ENCODE measurements at regions not wholly inside any gene's neighbourhood (a gene's known extent, or its start where the extent isn't known, plus 50 kb on each side); places are given as distances from the start of the nearest gene placed in this dataset.

GRCh38 chr12:38016602-38017001, 300.0 kb upstream of the ALG10B start:
- Mint-ChIP-seq H3K27ac (no peak overlapping the region), H3K27me3 (ENCODE audit: insufficient read depth) (no peaks in the 10 kb centered on the region), H3K4me1 (ENCODE audit: low read depth) (no peaks in the 10 kb centered on the region), H3K4me3 (no peak overlapping the region), H3K9me3 (peaks cover 25% of the 10 kb centered on the region), H3K36me3 (ENCODE audit: low read depth) (no peaks in the 10 kb centered on the region)
- DNase-seq (ENCODE audit: low spot score) = no peak
- intact Hi-C loops (cut with micrococcal nuclease) = no loop called here

DNA sequence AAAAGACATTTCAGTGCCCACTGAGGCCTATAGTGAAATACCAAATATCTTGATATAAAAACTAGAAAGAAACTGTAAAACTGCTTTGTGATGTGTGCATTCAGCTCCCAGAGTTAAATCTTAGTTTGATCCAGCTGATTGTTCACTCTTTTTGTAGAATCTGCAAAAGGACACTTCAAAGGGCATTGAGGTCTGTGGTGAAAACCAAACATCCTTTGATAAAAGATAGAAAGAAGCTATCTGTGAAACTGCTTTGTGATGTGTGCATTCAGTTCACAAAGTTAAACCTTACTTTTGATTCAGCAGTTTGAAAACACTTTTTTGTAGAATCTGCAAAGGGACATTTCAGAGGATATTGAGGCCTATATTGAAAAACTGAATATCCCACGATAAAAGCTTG, 290.7 kb upstream of the ALG10B start:
- peaks cover 28% of the 10 kb centered on the region for H3K9me3 Mint-ChIP-seq
- no peak for DNase-seq (ENCODE audit: low spot score)
- H3K4me1 Mint-ChIP-seq (ENCODE audit: low read depth) = no peaks in the 10 kb centered on the region
- H3K4me3 Mint-ChIP-seq = no peak overlapping the region
- H3K27me3 Mint-ChIP-seq (ENCODE audit: insufficient read depth) = no peaks in the 10 kb centered on the region
- intact Hi-C loops (cut with micrococcal nuclease) = no loop called here
- no peak overlapping the region for H3K27ac Mint-ChIP-seq
- H3K36me3 Mint-ChIP-seq (ENCODE audit: low read depth) = no peaks in the 10 kb centered on the region

DNA sequence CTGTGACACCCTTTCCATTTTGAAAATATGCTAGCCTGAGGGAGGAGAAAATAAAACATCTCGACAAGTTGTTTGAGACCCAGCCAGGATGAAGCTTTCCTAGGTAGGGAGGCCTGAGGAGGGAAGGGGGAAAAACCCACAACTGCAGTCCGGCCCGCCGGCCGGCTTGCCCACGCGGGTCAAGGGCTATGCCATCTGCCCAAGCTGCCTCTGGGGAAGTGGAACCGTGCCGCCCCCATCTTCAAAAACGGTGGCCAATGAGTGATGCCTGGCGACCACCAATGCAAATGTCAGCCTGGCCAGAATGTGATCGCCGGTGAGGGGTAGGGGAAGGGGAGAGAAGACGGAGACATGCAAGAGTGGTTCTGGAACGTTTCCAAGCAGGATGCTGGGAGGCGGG, 263.5 kb upstream of the ALG10B start:
- Mint-ChIP-seq H3K36me3 (ENCODE audit: low read depth) (no peaks in the 10 kb centered on the region), H3K4me3 (no peak overlapping the region), H3K4me1 (ENCODE audit: low read depth) (no peaks in the 10 kb centered on the region), H3K27me3 (ENCODE audit: insufficient read depth) (no peaks in the 10 kb centered on the region), H3K27ac (no peak overlapping the region), H3K9me3 (peaks cover 62% of the 10 kb centered on the region)
- intact Hi-C loops (cut with micrococcal nuclease) = no loop called here
- no peak for DNase-seq (ENCODE audit: low spot score)

GRCh38 chr12:38053655-38054464, 262.7 kb upstream of the ALG10B start:
- Mint-ChIP-seq H3K27ac (no peak overlapping the region), H3K4me3 (no peak overlapping the region), H3K27me3 (ENCODE audit: insufficient read depth) (no peaks in the 10 kb centered on the region), H3K4me1 (ENCODE audit: low read depth) (no peaks in the 10 kb centered on the region), H3K36me3 (ENCODE audit: low read depth) (no peaks in the 10 kb centered on the region), H3K9me3 (peaks cover 57% of the 10 kb centered on the region)
- no peak for DNase-seq (ENCODE audit: low spot score)
- intact Hi-C loops (cut with micrococcal nuclease) = no loop called here

GRCh38 chr12:38056701-38057689, 259.6 kb upstream of the ALG10B start:
- Mint-ChIP-seq H3K27ac (no peak overlapping the region), H3K27me3 (ENCODE audit: insufficient read depth) (no peaks in the 10 kb centered on the region), H3K9me3 (peaks cover 57% of the 10 kb centered on the region), H3K36me3 (ENCODE audit: low read depth) (no peaks in the 10 kb centered on the region), H3K4me3 (no peak overlapping the region), H3K4me1 (ENCODE audit: low read depth) (no peaks in the 10 kb centered on the region)
- DNase-seq (ENCODE audit: low spot score) = no peak
- intact Hi-C loops (cut with micrococcal nuclease) = no loop called here

- Mint-ChIP-seq H3K27me3 (ENCODE audit: insufficient read depth) (no peaks in the 10 kb centered on the region), H3K9me3 (peaks cover 5% of the 10 kb centered on the region), H3K4me3 (no peak overlapping the region), H3K27ac (no peak overlapping the region), H3K4me1 (ENCODE audit: low read depth) (no peaks in the 10 kb centered on the region), H3K36me3 (ENCODE audit: low read depth) (no peaks in the 10 kb centered on the region)
- intact Hi-C loops (cut with micrococcal nuclease) = no loop called here
- DNase-seq (ENCODE audit: low spot score) = no peak
Observed at GRCh38 chr12:38099686-38100085, 216.9 kb upstream of the ALG10B start.

DNA sequence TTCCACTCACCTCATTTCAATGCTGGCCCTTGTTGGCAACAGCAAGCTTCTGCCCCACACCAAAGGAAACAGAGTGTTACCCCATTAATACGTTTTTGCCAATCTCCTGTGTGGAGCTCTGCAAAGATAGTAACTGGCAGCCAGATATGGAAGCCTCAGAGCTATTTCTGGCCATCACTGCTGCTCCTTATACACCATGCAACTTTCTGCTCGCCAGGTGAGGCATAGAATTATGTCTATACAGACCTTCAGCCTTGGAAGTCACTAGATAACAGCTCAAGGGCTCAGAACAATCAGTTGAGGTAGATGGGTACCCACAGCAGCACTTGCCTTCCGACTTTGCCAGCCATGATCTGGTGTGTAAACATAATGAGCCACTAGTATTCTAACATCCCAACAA, 214.8 kb upstream of the ALG10B start:
- peaks cover 5% of the 10 kb centered on the region for H3K9me3 Mint-ChIP-seq
- no peak overlapping the region for H3K27ac Mint-ChIP-seq
- intact Hi-C loops (cut with micrococcal nuclease) = no loop called here
- H3K27me3 Mint-ChIP-seq (ENCODE audit: insufficient read depth) = no peaks in the 10 kb centered on the region
- H3K4me3 Mint-ChIP-seq = no peak overlapping the region
- no peaks in the 10 kb centered on the region for H3K36me3 Mint-ChIP-seq (ENCODE audit: low read depth)
- no peaks in the 10 kb centered on the region for H3K4me1 Mint-ChIP-seq (ENCODE audit: low read depth)
- DNase-seq (ENCODE audit: low spot score) = no peak

DNA sequence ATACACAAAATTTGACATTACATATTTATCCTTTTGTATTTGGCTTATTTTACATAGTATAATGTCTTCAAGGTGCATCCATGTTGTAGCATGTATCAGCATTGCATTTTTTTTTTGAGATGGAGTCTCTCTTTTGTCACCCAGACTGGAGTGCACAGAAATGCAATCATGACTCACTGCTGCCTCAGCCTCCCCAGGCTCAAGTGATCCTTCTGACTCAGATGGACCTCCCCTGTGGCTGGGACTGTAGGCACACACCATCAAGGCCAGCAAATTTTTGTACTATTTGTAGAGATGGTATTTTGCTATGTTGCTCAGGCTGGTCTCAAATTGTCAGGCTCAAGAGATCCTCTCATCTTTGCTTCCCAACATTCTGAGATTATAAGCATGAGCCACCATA, 214.4 kb upstream of the ALG10B start:
- Mint-ChIP-seq H3K27ac (no peak overlapping the region), H3K36me3 (ENCODE audit: low read depth) (no peaks in the 10 kb centered on the region), H3K9me3 (peaks cover 5% of the 10 kb centered on the region), H3K27me3 (ENCODE audit: insufficient read depth) (no peaks in the 10 kb centered on the region), H3K4me3 (no peak overlapping the region), H3K4me1 (ENCODE audit: low read depth) (no peaks in the 10 kb centered on the region)
- intact Hi-C loops (cut with micrococcal nuclease) = no loop called here
- no peak for DNase-seq (ENCODE audit: low spot score)

DNA sequence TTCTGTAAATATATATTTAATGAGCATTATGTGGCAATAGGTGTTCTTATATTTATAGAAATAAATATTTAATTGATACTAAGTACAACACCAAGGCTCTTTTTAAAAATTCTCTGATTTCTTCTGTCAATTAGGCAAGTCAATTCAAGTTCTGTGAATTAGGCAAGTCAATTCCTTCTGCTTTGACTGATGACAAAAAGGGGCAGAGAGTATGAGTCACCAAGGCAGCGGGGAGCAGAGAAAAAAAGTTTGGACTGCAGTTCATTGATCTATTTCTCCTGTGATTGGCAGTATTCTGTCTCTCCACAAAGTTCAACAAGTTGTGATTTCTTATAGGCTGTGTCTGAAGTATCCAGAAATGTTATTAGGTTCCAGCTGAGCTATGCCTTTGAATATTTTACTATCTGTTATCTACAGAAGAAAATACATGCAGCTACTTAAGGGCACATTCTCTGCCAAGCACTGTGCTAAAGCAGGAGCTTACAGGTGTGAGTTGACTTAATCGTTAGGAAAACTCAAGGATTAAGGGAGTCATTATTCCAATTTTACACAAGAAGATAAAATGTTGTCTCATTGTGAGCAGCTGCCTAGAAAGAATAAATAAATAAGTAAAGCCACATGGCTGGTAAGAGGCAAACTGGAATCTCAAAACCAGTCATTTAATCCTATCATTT, 206.4 kb upstream of the ALG10B start:
- no peaks in the 10 kb centered on the region for H3K27me3 Mint-ChIP-seq (ENCODE audit: insufficient read depth)
- no peaks in the 10 kb centered on the region for H3K4me1 Mint-ChIP-seq (ENCODE audit: low read depth)
- H3K27ac Mint-ChIP-seq = no peak overlapping the region
- intact Hi-C loops (cut with micrococcal nuclease) = no loop called here
- H3K4me3 Mint-ChIP-seq = no peak overlapping the region
- DNase-seq (ENCODE audit: low spot score) = no peak
- H3K36me3 Mint-ChIP-seq (ENCODE audit: low read depth) = no peaks in the 10 kb centered on the region
- H3K9me3 Mint-ChIP-seq = peaks cover 6% of the 10 kb centered on the region

DNA sequence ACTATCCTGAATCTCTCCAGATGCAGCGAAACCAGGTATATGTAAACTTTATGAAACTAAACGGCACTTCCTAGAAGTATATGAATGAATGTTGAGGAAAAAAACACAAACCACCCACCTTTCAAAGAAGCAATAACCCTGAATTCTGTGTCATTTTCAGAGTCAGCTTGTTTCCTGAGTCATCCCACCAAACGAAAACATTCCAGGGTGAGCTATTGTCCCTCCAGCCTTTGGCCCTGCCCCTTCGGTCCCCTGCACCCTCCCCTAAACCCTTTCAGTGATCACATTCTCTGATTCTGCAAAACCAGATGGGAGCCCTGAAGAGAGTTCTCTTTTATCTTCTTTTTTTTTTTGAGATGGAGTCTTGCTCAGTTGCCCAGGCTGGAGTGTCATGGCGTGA, 202.6 kb upstream of the ALG10B start:
- Mint-ChIP-seq H3K4me3 (no peak overlapping the region), H3K9me3 (peaks cover 6% of the 10 kb centered on the region), H3K27ac (no peak overlapping the region), H3K27me3 (ENCODE audit: insufficient read depth) (no peaks in the 10 kb centered on the region), H3K4me1 (ENCODE audit: low read depth) (no peaks in the 10 kb centered on the region), H3K36me3 (ENCODE audit: low read depth) (no peaks in the 10 kb centered on the region)
- intact Hi-C loops (cut with micrococcal nuclease) = no loop called here
- no peak for DNase-seq (ENCODE audit: low spot score)

DNA sequence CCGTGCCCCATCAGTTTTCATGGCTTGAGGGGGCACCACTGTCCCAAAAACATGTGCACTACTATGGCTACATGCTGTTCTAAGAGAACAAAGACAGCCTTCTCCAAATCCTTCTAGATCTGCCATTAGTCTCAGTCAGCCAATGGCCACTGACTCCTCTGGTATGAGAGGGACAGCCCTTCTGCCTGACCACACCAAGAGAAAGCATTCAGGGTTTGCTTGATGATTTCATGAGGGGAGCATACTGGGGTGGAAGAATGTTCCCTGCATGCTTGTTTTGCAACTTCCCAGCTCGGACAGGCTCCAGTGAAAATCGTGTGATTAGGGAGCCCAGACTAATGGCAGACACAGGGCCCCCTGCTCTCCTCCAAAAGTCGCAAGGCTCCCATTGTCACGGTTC, 199.6 kb upstream of the ALG10B start:
- no peak for DNase-seq (ENCODE audit: low spot score)
- Mint-ChIP-seq H3K4me3 (no peak overlapping the region), H3K9me3 (peaks cover 6% of the 10 kb centered on the region), H3K4me1 (ENCODE audit: low read depth) (no peaks in the 10 kb centered on the region), H3K27me3 (ENCODE audit: insufficient read depth) (no peaks in the 10 kb centered on the region), H3K36me3 (ENCODE audit: low read depth) (no peaks in the 10 kb centered on the region), H3K27ac (peak overlapping the region; percentile 50)
- intact Hi-C loops (cut with micrococcal nuclease) = no loop called here

DNA sequence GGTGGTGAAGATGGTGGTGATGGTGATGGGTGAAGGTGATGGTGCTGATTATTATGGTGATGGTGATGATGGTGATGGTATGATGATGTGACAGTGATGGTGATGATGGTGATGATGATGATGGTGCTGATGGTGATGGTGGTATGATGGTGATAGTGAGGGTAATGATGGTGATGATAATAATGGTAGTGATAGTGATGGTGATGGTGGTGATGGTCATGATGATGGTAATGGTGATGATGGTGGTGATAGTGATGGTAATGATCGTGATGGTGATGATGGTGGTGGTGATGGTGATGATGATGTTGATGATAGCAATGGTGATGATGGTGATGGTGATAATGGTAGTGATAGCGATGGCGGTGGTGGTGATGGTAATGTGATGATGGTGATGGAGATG, 197.9 kb upstream of the ALG10B start:
- H3K9me3 Mint-ChIP-seq = peaks cover 10% of the 10 kb centered on the region
- H3K27ac Mint-ChIP-seq = no peak overlapping the region
- H3K4me3 Mint-ChIP-seq = no peak overlapping the region
- H3K36me3 Mint-ChIP-seq (ENCODE audit: low read depth) = no peaks in the 10 kb centered on the region
- DNase-seq (ENCODE audit: low spot score) = no peak
- H3K4me1 Mint-ChIP-seq (ENCODE audit: low read depth) = no peaks in the 10 kb centered on the region
- H3K27me3 Mint-ChIP-seq (ENCODE audit: insufficient read depth) = no peaks in the 10 kb centered on the region
- intact Hi-C loops (cut with micrococcal nuclease) = no loop called here

DNA sequence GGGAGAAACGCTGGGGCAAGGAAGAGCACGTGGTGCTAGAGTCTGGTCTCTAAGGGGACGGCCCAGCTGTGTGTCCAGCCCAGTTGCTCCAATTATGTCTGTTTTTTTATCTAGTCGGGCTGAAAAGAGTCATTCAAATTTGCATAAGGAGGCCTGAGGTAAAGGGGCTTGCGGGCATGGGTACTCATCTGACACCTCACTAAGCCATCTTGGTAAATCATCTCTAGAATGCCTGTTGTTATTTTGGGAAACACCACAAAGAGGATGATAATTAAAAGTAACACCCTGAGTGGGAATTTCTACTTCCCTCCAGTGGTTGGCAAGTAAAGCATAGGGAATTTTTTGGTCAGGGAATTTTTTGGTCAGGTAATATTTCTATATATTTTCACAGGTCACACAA, 196.1 kb upstream of the ALG10B start:
- Mint-ChIP-seq H3K4me3 (no peak overlapping the region), H3K27me3 (ENCODE audit: insufficient read depth) (no peaks in the 10 kb centered on the region), H3K27ac (no peak overlapping the region), H3K4me1 (ENCODE audit: low read depth) (no peaks in the 10 kb centered on the region), H3K36me3 (ENCODE audit: low read depth) (no peaks in the 10 kb centered on the region), H3K9me3 (peaks cover 15% of the 10 kb centered on the region)
- intact Hi-C loops (cut with micrococcal nuclease) = no loop called here
- DNase-seq (ENCODE audit: low spot score) = no peak
